HG03342 (cell line): ENCODE measurements at regions not wholly inside any gene's neighbourhood (a gene's known extent, or its start where the extent isn't known, plus 50 kb on each side); places are given as distances from the start of the nearest gene placed in this dataset.

Source experiments
- ATAC-seq: cut with Tn5 transposase; IDR thresholded peaks from one replicate; pipeline ENCODE4 v1.9.1; 2021; ENCODE audit warnings: mild to moderate bottlenecking, moderate library complexity; ENCODE audit not compliant: unreplicated experiment

- peak; percentile 51 for ATAC-seq
These were observed 238.8 kb downstream of the EDEM1 start for GRCh38 chr3:5426094-5426883.

GRCh38 chr3:5427021-5427420 is 239.5 kb downstream of the EDEM1 start:
- no peak for ATAC-seq

- no peak for ATAC-seq
These were observed 240.4 kb downstream of the EDEM1 start for GRCh38 chr3:5427938-5428337.

- peak; percentile 86 for ATAC-seq
These were observed 241.4 kb downstream of the EDEM1 start for GRCh38 chr3:5428607-5429516.

- ATAC-seq = no peak
These were observed 242.0 kb downstream of the EDEM1 start for GRCh38 chr3:5429517-5429890.

GRCh38 chr3:5430701-5431100 is 243.2 kb downstream of the EDEM1 start:
- no peak for ATAC-seq

GRCh38 chr3:5431146-5431545 is 243.6 kb downstream of the EDEM1 start:
- no peak for ATAC-seq

- ATAC-seq = no peak
These were observed 244.4 kb downstream of the EDEM1 start for GRCh38 chr3:5431811-5432378.

GRCh38 chr3:5437296-5437782 is 249.8 kb downstream of the EDEM1 start:
- ATAC-seq = no peak

- ATAC-seq = no peak
These were observed 250.3 kb downstream of the EDEM1 start for GRCh38 chr3:5437783-5438323.

GRCh38 chr3:5441401-5441800 is 253.9 kb downstream of the EDEM1 start:
- no peak for ATAC-seq

- no peak for ATAC-seq
These were observed 254.7 kb downstream of the EDEM1 start for GRCh38 chr3:5442106-5442785.

GRCh38 chr3:5442786-5443138 is 255.3 kb downstream of the EDEM1 start:
- ATAC-seq = no peak

- no peak for ATAC-seq
These were observed 256.7 kb downstream of the EDEM1 start for GRCh38 chr3:5444253-5444652.

- no peak for ATAC-seq
These were observed 258.2 kb downstream of the EDEM1 start for GRCh38 chr3:5445676-5446201.

- no peak for ATAC-seq
These were observed 260.7 kb downstream of the EDEM1 start for GRCh38 chr3:5448246-5448645.

- no peak for ATAC-seq
These were observed 261.3 kb downstream of the EDEM1 start for GRCh38 chr3:5448816-5449215.

GRCh38 chr3:5456199-5456598 is 268.7 kb downstream of the EDEM1 start:
- ATAC-seq = no peak

GRCh38 chr3:5458526-5458925 is 271.0 kb downstream of the EDEM1 start:
- ATAC-seq = no peak

GRCh38 chr3:5462086-5462485 is 274.6 kb downstream of the EDEM1 start:
- no peak for ATAC-seq

GRCh38 chr3:5463991-5464390 is 276.5 kb downstream of the EDEM1 start:
- no peak for ATAC-seq
